ENCODE measurements at regions not wholly inside any gene's neighbourhood (a gene's known extent, or its start where the extent isn't known, plus 50 kb on each side); places are given as distances from the start of the nearest gene placed in this dataset.
A peak's percentile ranks its signal among the peaks of the same experiment; 100 is the strongest.
"Not testable (repeated sequence)": the region's sequence is repeated elsewhere in the genome, so short reads cannot be mapped to it uniquely, and the experiment has no call there.

- ChIA-PET POLR2A (ENCODE audit: unreplicated experiment) (no interaction called here), CTCF (no interaction called here)
- no TSS peak for BruUV-seq (replicated peaks)
- no peak for DNase-seq
- TF ChIP-seq EZH2 (IDR thresholded peaks at IDR 0.05; ENCODE audit: low read depth) (no peak), CTCF (conservative IDR thresholded peaks at IDR 0.05) (no peak)
- Histone ChIP-seq H3K27me3 (ENCODE audit: insufficient read depth, low read depth) (no peaks in the 10 kb centered on the region), H3K79me2 (ENCODE audit: low read depth) (no peaks in the 10 kb centered on the region), H3K9me3 (ENCODE audit: insufficient read depth, low read depth) (no peaks in the 10 kb centered on the region), H3K9me2 (ENCODE audit: insufficient read depth) (no peaks in the 10 kb centered on the region), H3K4me2 (no peak overlapping the region), H2AFZ (no peak overlapping the region), H3F3A (ENCODE audit: insufficient read depth, low read depth) (peaks cover 17% of the 10 kb centered on the region; the same call in 1 of the 2 replicates), H4K20me1 (ENCODE audit: insufficient read depth) (no peaks in the 10 kb centered on the region), H3K4me1 (replicated peaks; ENCODE audit: insufficient read depth) (peaks cover 17% of the 10 kb centered on the region), H3K36me3 (ENCODE audit: low read depth) (no peaks in the 10 kb centered on the region), H3K4me3 (no peak overlapping the region), H3K27ac (no peak overlapping the region)
- intact Hi-C loops (cut with micrococcal nuclease; ENCODE audit: unreplicated experiment) = no loop called here
These were observed 91.2 kb upstream of the SLC45A1 start for GRCh38 chr1:8226747-8227146.

GRCh38 chr1:8226024-8226423 lies 91.9 kb upstream of the SLC45A1 start:
- peak overlapping the region; percentile 88 for H3K27ac ChIP-seq
- BruUV-seq (replicated peaks); H3K79me2 ChIP-seq (ENCODE audit: low read depth); H3K4me2 ChIP-seq; intact Hi-C loops (cut with micrococcal nuclease; ENCODE audit: unreplicated experiment); H3K9me2 ChIP-seq (ENCODE audit: insufficient read depth); DNase-seq; H3K4me3 ChIP-seq; H3K9me3 ChIP-seq (ENCODE audit: insufficient read depth, low read depth); H4K20me1 ChIP-seq (ENCODE audit: insufficient read depth); CTCF ChIA-PET; H3K36me3 ChIP-seq (ENCODE audit: low read depth); H3K27me3 ChIP-seq (ENCODE audit: insufficient read depth, low read depth); H2AFZ ChIP-seq: not testable (repeated sequence)
- H3F3A ChIP-seq (ENCODE audit: insufficient read depth, low read depth) = peaks cover 23% of the 10 kb centered on the region; the same call in 1 of the 2 replicates
- H3K4me1 ChIP-seq (replicated peaks; ENCODE audit: insufficient read depth) = peaks cover 17% of the 10 kb centered on the region
- POLR2A ChIA-PET (ENCODE audit: unreplicated experiment) = interaction anchor here (0.6 kb wide), 1 partner anchor 35 kb away, joined by 22 read pairs; no protein-coding TSS in a partner anchor

GRCh38 chr1:8223526-8223925 lies 94.4 kb upstream of the SLC45A1 start:
- Histone ChIP-seq H4K20me1 (ENCODE audit: insufficient read depth) (no peaks in the 10 kb centered on the region), H3K27ac (no peak overlapping the region), H2AFZ (no peak overlapping the region), H3K36me3 (ENCODE audit: low read depth) (no peaks in the 10 kb centered on the region), H3K79me2 (ENCODE audit: low read depth) (no peaks in the 10 kb centered on the region), H3F3A (ENCODE audit: insufficient read depth, low read depth) (peaks cover 23% of the 10 kb centered on the region; the same call in 1 of the 2 replicates), H3K9me3 (ENCODE audit: insufficient read depth, low read depth) (no peaks in the 10 kb centered on the region), H3K4me2 (no peak overlapping the region), H3K4me3 (no peak overlapping the region), H3K9me2 (ENCODE audit: insufficient read depth) (no peaks in the 10 kb centered on the region), H3K27me3 (ENCODE audit: insufficient read depth, low read depth) (no peaks in the 10 kb centered on the region), H3K4me1 (replicated peaks; ENCODE audit: insufficient read depth) (peaks cover 25% of the 10 kb centered on the region)
- ChIA-PET POLR2A (ENCODE audit: unreplicated experiment) (no interaction called here), CTCF (no interaction called here)
- no TSS peak for BruUV-seq (replicated peaks)
- no peak for DNase-seq
- TF ChIP-seq EZH2 (IDR thresholded peaks at IDR 0.05; ENCODE audit: low read depth) (no peak), CTCF (conservative IDR thresholded peaks at IDR 0.05) (no peak)
- intact Hi-C loops (cut with micrococcal nuclease; ENCODE audit: unreplicated experiment) = no loop called here

- H3K4me3 ChIP-seq = no peak overlapping the region
- H3K4me1 ChIP-seq (replicated peaks; ENCODE audit: insufficient read depth) = peaks cover 27% of the 10 kb centered on the region
- ChIA-PET POLR2A (ENCODE audit: unreplicated experiment) (no interaction called here), CTCF (interaction anchor here (0.6 kb wide), 1 partner anchor 247 kb away, joined by 4 read pairs; no protein-coding TSS in a partner anchor)
- H4K20me1 ChIP-seq (ENCODE audit: insufficient read depth) = no peaks in the 10 kb centered on the region
- BruUV-seq (replicated peaks) = no TSS peak
- H3F3A ChIP-seq (ENCODE audit: insufficient read depth, low read depth) = peaks cover 23% of the 10 kb centered on the region; the same call in 1 of the 2 replicates
- no peaks in the 10 kb centered on the region for H3K9me2 ChIP-seq (ENCODE audit: insufficient read depth)
- no peaks in the 10 kb centered on the region for H3K79me2 ChIP-seq (ENCODE audit: low read depth)
- no peak overlapping the region for H3K4me2 ChIP-seq
- no peaks in the 10 kb centered on the region for H3K9me3 ChIP-seq (ENCODE audit: insufficient read depth, low read depth)
- TF ChIP-seq CTCF (conservative IDR thresholded peaks at IDR 0.05) (no peak), EZH2 (IDR thresholded peaks at IDR 0.05; ENCODE audit: low read depth) (no peak)
- no peak overlapping the region for H3K27ac ChIP-seq
- intact Hi-C loops (cut with micrococcal nuclease; ENCODE audit: unreplicated experiment) = no loop called here
- no peaks in the 10 kb centered on the region for H3K36me3 ChIP-seq (ENCODE audit: low read depth)
- H3K27me3 ChIP-seq (ENCODE audit: insufficient read depth, low read depth) = no peaks in the 10 kb centered on the region
- H2AFZ ChIP-seq = no peak overlapping the region
- DNase-seq = no peak
These were observed 95.1 kb upstream of the SLC45A1 start for GRCh38 chr1:8222789-8223188.

Data from PC-9 (cell line).